Kidney epithelial cell (primary cell): ENCODE measurements at regions not wholly inside any gene's neighbourhood (a gene's known extent, or its start where the extent isn't known, plus 50 kb on each side); places are given as distances from the start of the nearest gene placed in this dataset.

Source experiments
- DNase-seq: peaks from one replicate; pipeline ENCODE4 v3.0.0-alpha.2; 2010; ENCODE audit warnings: low read depth
- H3K27me3 ChIP-seq: 2 replicates; pipeline ENCODE4 v1.6.0; 2011; ENCODE audit warnings: low read length; ENCODE audit not compliant: control insufficient read depth, insufficient read depth
- H3K36me3 ChIP-seq: 2 replicates; pipeline ENCODE4 v1.5.1; 2011; ENCODE audit warnings: low read length; ENCODE audit not compliant: control insufficient read depth, insufficient read depth
- H3K4me3 ChIP-seq: 2 replicates; pipeline ENCODE4 v1.5.1; 2011; ENCODE audit warnings: low read depth, mild to moderate bottlenecking, control low read depth, low read length
- CTCF ChIP-seq: IDR thresholded peaks from 2 replicates; pipeline ENCODE4 v1.5.1; 2011; ENCODE audit warnings: mild to moderate bottlenecking, moderate library complexity, low read length, control low read depth, inconsistent platforms; ENCODE audit not compliant: insufficient read depth, poor library complexity, severe bottlenecking

GRCh38 chr2:6425032-6425431 lies 440.7 kb downstream of the CMPK2 start:
- DNase-seq, result no peak

GRCh38 chr2:6429210-6429986 lies 436.3 kb downstream of the CMPK2 start:
- Histone ChIP-seq H3K27me3 (no peaks in the 10 kb centered on the region), H3K36me3 (no peaks in the 10 kb centered on the region)

More at GRCh38 chr2:6425032-6425431, 440.7 kb downstream of the CMPK2 start:
- no peak overlapping the region for H3K4me3 ChIP-seq
- H3K36me3 ChIP-seq, result no peaks in the 10 kb centered on the region
- TF ChIP-seq CTCF, result no peak
- H3K27me3 ChIP-seq, result no peaks in the 10 kb centered on the region

GRCh38 chr2:6434438-6434837 lies 431.3 kb downstream of the CMPK2 start:
- no peak overlapping the region for H3K4me3 ChIP-seq

More at GRCh38 chr2:6429210-6429986, 436.3 kb downstream of the CMPK2 start:
- no peak overlapping the region for H3K4me3 ChIP-seq
- TF ChIP-seq CTCF, result no peak
- DNase-seq, result no peak

GRCh38 chr2:6441800-6442199 lies 423.9 kb downstream of the CMPK2 start:
- Histone ChIP-seq H3K36me3 (no peaks in the 10 kb centered on the region), H3K4me3 (no peak overlapping the region), H3K27me3 (no peaks in the 10 kb centered on the region)
- TF ChIP-seq CTCF, result no peak
- no peak for DNase-seq

More at GRCh38 chr2:6434438-6434837, 431.3 kb downstream of the CMPK2 start:
- TF ChIP-seq CTCF, result no peak
- H3K36me3 ChIP-seq, result no peaks in the 10 kb centered on the region
- no peaks in the 10 kb centered on the region for H3K27me3 ChIP-seq
- DNase-seq, result no peak

- Histone ChIP-seq H3K4me3 (no peak overlapping the region), H3K36me3 (no peaks in the 10 kb centered on the region), H3K27me3 (no peaks in the 10 kb centered on the region)
- TF ChIP-seq CTCF, result no peak
- no peak for DNase-seq
Measured at GRCh38 chr2:6442252-6442985, 423.3 kb downstream of the CMPK2 start.
